Stimulated activated naive B cell treated with anti-CD40 and anti-IgM and Interleukin-4, amounts not matched to agents 10 μg/mL and 1 μg/mL and 100 μg/mL, for 72 hours (primary cell): ENCODE measurements at regions not wholly inside any gene's neighbourhood (a gene's known extent, or its start where the extent isn't known, plus 50 kb on each side); places are given as distances from the start of the nearest gene placed in this dataset.

ENCODE experiments used
- ATAC-seq, 2 donors: fragments of 150-1000 bp; cut with Tn5 transposase; replicated peaks; 2 replicates each; pipeline ENCODE4 v1.10.0; 2021; ENCODE audit warnings: moderate library complexity in 1 of 2
- DNase-seq: peaks from one replicate; pipeline ENCODE4 v3.0.0; 2021
- H3K27ac Mint-ChIP-seq: one replicate; pipeline ENCODE4 v1.8.0; 2022; ENCODE audit warnings: mild to moderate bottlenecking, mixed read lengths
- H3K27me3 Mint-ChIP-seq, 2 donors: one replicate each; pipeline ENCODE4 v1.8.0; 2022; ENCODE audit warnings: mixed read lengths in 2 of 2
- H3K36me3 Mint-ChIP-seq, 2 donors: one replicate each; pipeline ENCODE4 v1.8.0; 2022; ENCODE audit warnings: mixed read lengths in 2 of 2, mild to moderate bottlenecking in 1 of 2
- H3K4me1 Mint-ChIP-seq, 2 donors: one replicate each; pipeline ENCODE4 v1.8.0; 2022; ENCODE audit warnings: mixed read lengths in 2 of 2, mild to moderate bottlenecking in 1 of 2
- H3K4me3 Mint-ChIP-seq, 2 donors: one replicate each; pipeline ENCODE4 v1.8.0; 2022; ENCODE audit warnings: mild to moderate bottlenecking in 2 of 2, mixed read lengths in 2 of 2, moderate library complexity in 1 of 2
- H3K9me3 Mint-ChIP-seq, 2 donors: one replicate each; pipeline ENCODE4 v1.8.0; 2022; ENCODE audit warnings: mixed read lengths in 2 of 2, mild to moderate bottlenecking in 1 of 2

DNA sequence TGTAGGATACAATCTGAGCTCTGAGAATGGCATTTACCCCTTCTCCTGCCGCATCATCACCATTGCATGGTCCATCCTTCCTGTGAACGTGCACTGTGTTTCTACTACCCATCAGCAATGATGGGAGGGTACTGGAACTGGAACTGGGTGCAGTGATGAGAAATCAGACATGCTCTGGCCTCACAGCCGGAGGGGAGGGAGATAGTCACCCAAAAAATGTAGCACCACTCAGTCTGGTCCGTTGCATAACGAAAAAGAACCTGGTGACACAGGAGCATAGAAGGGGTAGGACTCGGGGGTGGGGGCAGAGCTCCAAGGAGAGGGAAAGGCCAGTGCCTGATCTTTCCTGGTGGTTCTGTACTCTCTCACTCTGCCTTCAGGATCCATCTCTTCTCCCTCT, 205.0 kb downstream of the RPLP1 start:
- Mint-ChIP-seq H3K27ac (no peak overlapping the region), H3K4me1 (no peaks in the 10 kb centered on the region), H3K9me3 (no peaks in the 10 kb centered on the region), H3K36me3 (no peaks in the 10 kb centered on the region), H3K27me3 (peaks cover 6 to 22% of the 10 kb centered on the region in 2 donors), H3K4me3 (no peak overlapping the region)
- ATAC-seq (no peak), DNase-seq (no peak)

DNA sequence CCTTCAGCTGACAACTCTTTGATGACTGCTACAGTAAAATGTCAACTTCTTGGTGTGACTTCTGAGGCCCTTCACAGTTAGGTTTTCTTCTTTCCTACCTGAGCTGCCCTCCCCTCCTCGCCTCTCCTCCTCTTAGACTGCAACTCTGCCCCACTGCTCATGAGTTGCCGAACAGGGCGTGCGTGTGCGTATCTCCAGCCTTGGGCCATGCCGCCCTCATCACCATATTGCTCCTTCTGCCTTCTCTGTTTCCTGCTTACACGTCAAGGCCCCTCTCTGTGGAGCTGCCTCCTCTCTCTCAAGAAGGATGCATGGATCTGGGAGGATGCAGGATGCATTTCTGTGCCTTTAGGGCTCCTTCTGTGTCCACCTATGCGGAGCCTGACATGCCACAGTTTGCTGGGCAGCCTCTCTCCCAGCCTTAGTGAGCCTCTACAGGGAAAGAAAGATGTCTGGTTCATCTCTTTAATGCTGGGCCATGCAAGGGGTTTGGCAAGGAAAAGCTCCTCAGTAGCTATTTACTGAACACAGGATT, 205.9 kb downstream of the RPLP1 start:
- Mint-ChIP-seq H3K9me3 (no peaks in the 10 kb centered on the region), H3K4me1 (no peaks in the 10 kb centered on the region), H3K36me3 (no peaks in the 10 kb centered on the region), H3K27me3 (peaks cover 5 to 28% of the 10 kb centered on the region in 2 donors), H3K27ac (no peak overlapping the region), H3K4me3 (no peak overlapping the region)
- DNase-seq (no peak), ATAC-seq (no peak)

DNA sequence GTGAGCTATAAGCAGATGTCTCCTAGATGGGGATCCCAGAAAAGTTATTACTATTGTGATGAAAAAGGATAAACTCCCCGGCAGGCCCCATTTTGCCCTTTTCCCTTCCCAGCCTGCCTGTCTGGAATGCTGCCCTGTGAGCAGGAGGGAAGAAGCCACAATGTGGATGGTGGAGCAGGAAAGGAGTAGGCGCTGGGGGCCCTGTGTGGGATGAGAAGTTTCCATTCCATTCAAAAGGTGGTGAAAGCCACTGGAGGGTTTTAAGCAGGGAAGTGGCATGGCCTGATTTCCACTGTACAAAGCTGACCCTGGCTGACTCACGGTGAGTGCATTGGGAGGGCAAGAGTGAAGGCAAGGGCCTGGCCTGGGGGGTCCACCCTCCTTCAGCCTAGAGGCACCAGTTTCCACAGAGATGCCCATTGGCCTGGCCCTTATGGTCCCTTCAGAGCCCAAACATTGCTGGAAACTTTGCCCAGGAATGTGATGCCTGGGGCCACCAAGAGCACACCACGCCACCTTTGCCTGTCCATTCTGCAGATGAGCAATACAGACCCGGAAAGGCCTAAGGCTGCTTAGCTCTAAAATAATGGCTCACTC, 206.9 kb downstream of the RPLP1 start:
- Mint-ChIP-seq H3K4me3 (no peak overlapping the region), H3K27me3 (peaks cover 5 to 29% of the 10 kb centered on the region in 2 donors), H3K27ac (no peak overlapping the region), H3K4me1 (no peaks in the 10 kb centered on the region), H3K36me3 (no peaks in the 10 kb centered on the region), H3K9me3 (no peaks in the 10 kb centered on the region)
- ATAC-seq (no peak), DNase-seq (no peak)

DNA sequence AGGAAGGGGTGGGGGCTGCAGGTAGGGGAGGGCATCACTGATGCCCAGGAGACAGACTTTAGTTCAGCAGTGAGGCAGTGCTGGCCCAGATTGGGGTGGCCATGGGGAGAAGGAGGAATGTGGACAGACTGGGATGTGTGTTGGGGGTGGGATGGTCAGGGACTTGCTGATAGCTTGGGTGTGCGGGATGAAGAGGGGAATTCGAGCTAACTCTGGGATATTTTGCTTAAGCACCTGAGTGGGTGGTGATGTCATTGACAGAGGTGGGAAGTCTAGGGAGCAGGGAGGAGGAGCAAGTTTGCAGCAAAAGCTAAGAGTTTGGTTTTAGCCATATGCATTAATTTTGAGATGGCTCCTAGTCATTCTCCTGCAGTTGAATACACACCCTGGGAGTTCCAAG, 207.5 kb downstream of the RPLP1 start:
- no peak overlapping the region for H3K4me3 Mint-ChIP-seq
- H3K36me3 Mint-ChIP-seq = no peaks in the 10 kb centered on the region
- H3K27ac Mint-ChIP-seq = no peak overlapping the region
- H3K9me3 Mint-ChIP-seq = no peaks in the 10 kb centered on the region
- ATAC-seq (no peak), DNase-seq (no peak)
- H3K4me1 Mint-ChIP-seq = peaks cover 0 to under 1% of the 10 kb centered on the region in 2 donors
- H3K27me3 Mint-ChIP-seq = peaks cover 5 to 29% of the 10 kb centered on the region in 2 donors

DNA sequence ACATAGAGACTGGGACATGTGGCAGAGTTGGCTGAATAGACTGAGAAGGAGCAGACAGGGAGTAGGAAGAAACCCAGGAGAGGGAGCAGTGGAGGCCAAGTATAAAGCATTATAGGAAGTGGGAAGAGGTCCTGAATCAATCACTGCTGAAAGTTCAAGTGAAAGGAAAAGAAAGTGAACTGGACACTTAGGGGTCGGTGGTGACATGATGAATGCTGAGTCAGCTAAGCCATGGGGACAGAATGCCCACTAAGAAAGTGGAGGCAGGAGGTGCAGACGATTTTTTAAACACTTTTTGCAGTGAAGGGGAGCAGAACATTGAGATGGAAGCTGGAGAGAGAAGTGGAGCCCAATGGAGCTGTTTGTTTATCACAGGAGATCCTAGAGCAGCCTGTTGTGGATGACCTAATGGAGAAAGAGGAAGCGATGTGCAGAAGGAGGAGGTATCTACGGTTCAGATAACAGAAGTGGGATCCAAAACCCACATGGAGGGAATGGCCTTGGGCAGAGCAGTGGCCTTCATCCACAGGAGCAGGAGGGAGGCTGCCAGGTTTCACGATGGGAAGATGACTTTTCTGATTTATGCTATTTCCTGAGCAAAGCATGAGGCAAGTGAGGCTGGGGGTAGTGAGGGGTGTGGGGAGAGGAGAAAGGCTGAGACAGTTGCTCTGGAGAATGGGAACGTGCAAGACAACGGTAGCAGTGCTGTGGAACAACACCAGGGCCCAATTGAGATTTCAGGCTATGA, 208.2 kb downstream of the RPLP1 start:
- Mint-ChIP-seq H3K27me3 (peaks cover 0 to 29% of the 10 kb centered on the region in 2 donors), H3K9me3 (no peaks in the 10 kb centered on the region), H3K27ac (no peak overlapping the region), H3K4me1 (peaks cover 5 to 7% of the 10 kb centered on the region in 2 donors), H3K4me3 (no peak overlapping the region), H3K36me3 (no peaks in the 10 kb centered on the region)
- ATAC-seq (no peak), DNase-seq (no peak)

DNA sequence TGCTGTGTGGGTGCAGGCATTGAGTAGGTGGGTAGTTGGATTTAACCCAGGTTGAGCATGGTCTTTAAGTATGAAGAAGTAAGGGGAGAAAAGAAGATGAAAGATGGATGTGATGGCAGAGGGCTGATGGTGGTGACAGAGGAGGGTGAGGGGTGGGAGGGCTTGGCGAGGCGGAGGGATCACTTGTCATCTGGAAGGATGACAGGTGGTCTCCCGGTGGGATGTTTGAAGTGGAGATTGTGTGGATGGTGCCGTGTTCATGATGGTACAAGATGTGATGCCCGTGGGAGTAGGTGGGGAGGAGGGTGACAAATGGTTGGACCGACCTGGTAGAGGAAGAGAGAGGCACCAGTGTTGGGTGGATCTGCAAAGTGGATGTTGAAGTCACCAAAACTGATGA, 208.8 kb downstream of the RPLP1 start:
- no peak for DNase-seq
- no peaks in the 10 kb centered on the region for H3K9me3 Mint-ChIP-seq
- H3K4me1 Mint-ChIP-seq = peaks cover 10 to 13% of the 10 kb centered on the region in 2 donors
- no peaks in the 10 kb centered on the region for H3K36me3 Mint-ChIP-seq
- H3K27ac Mint-ChIP-seq = no peak overlapping the region
- H3K27me3 Mint-ChIP-seq = peaks cover 0 to 29% of the 10 kb centered on the region in 2 donors
- no peak overlapping the region for H3K4me3 Mint-ChIP-seq
- no peak for ATAC-seq

DNA sequence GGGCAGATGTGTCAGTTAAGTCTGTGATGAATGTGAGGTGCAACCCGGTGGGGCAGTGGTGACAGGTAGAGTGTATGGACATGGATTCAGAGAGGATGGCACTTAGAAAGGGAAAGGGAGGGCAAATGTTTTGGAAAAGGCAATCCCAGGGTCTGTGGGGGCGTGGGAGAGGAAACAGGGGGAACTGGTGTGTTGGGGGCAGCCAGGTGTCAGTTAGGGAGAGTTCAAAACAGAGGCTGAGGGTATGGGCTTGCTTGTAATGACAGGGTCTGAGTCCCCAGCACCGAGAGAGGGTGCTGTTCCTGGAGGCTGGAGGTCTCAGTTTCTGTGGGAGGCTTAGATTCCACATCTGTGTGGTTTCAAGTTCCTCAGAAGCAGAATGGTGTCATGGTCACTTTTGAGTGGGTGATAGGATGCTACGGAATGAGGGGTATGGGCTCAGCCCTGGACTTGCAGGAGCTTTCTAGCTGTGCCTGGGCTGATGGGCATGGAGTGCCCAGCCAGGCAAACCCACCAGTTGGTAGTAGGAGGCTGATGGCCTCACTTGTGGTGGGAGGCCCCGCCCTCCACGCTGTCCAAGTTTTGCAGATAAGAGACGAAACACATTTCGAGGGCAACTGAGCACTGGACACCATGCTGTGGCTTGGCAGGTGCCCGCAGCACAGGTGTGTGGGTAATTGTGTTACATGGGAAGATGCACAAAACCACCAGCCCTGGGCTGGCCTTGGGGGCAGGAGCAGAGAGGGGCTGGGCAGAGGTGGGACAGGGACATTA, 209.4 kb downstream of the RPLP1 start:
- Mint-ChIP-seq H3K9me3 (no peaks in the 10 kb centered on the region), H3K27me3 (peaks cover 0 to 24% of the 10 kb centered on the region in 2 donors), H3K4me3 (no peak overlapping the region), H3K27ac (no peak overlapping the region), H3K4me1 (peaks cover 13 to 19% of the 10 kb centered on the region in 2 donors), H3K36me3 (no peaks in the 10 kb centered on the region)
- ATAC-seq (no peak), DNase-seq (no peak)

DNA sequence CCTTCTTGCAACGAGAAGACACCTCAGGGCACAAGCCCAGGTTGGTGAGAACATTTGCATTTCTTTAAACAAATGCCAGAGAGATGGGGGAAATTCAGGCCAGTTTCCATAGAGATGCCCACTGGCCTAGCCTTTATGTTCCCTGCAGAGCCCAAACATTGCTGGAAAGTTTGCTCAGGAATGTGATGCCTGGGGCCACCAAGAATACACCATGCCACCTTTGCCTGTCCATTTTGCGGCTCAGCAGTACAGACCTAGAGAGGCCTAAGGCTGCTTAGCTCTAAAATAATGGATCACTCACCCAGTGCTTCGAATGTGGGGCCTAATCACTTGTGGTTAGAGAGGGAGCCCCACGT, 210.0 kb downstream of the RPLP1 start:
- peaks cover 0 to 18% of the 10 kb centered on the region in 2 donors for H3K27me3 Mint-ChIP-seq
- H3K4me3 Mint-ChIP-seq = no peak overlapping the region
- DNase-seq (no peak), ATAC-seq (no peak)
- H3K9me3 Mint-ChIP-seq = no peaks in the 10 kb centered on the region
- peaks cover 14 to 25% of the 10 kb centered on the region in 2 donors for H3K4me1 Mint-ChIP-seq
- H3K36me3 Mint-ChIP-seq = no peaks in the 10 kb centered on the region
- no peak overlapping the region for H3K27ac Mint-ChIP-seq

DNA sequence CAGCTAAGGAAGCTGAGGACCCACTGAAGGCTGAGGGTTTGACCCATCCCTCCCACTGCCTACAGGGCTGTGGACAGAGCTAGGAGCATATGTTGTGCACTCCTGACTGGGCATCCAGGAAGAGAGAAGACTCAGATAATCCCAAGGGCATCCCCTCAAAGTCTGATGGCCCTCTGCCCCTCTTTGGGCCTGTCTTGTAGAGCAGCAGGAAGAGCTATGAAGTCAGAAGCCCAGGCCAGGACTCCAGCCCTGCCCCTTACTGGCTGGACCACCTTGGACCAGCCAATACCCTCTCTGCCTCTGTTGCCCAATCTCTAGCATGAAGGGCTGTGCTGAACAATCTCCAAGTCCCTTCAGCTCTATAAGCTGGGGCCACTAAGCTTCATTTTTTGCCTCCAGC, 210.8 kb downstream of the RPLP1 start:
- Mint-ChIP-seq H3K4me3 (no peak overlapping the region), H3K27ac (no peak overlapping the region)
- DNase-seq = no peak

DNA sequence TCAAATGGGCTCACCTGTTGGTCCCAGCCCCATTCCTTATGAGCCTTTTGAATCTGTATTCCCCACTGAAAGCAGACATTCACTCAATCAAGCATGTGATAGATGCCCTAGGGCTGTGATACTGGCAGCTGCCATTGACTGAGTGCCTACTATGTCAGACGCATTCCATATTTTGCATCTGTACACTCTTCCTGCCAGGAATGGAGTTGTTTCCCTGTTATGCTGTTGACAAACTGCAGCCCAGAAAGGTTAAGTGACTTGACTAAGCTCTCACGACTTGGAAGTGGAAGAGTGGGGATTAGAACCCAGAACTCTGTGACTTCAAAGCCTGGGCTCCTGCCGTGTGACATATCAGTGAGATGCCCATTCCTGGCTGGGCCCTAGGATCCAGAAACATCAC, 211.4 kb downstream of the RPLP1 start:
- H3K27ac Mint-ChIP-seq = no peak overlapping the region
- H3K27me3 Mint-ChIP-seq = peaks cover 0 to 12% of the 10 kb centered on the region in 2 donors
- no peak for DNase-seq
- no peaks in the 10 kb centered on the region for H3K36me3 Mint-ChIP-seq
- no peaks in the 10 kb centered on the region for H3K9me3 Mint-ChIP-seq
- ATAC-seq = no peak
- H3K4me3 Mint-ChIP-seq = no peak overlapping the region
- peaks cover 27 to 38% of the 10 kb centered on the region in 2 donors for H3K4me1 Mint-ChIP-seq

More for the DNA sequence above, 210.8 kb downstream of the RPLP1 start:
- H3K4me1 Mint-ChIP-seq = peaks cover 22 to 33% of the 10 kb centered on the region in 2 donors
- H3K9me3 Mint-ChIP-seq = no peaks in the 10 kb centered on the region
- no peaks in the 10 kb centered on the region for H3K36me3 Mint-ChIP-seq
- ATAC-seq = no peak
- H3K27me3 Mint-ChIP-seq = peaks cover 0 to 15% of the 10 kb centered on the region in 2 donors

DNA sequence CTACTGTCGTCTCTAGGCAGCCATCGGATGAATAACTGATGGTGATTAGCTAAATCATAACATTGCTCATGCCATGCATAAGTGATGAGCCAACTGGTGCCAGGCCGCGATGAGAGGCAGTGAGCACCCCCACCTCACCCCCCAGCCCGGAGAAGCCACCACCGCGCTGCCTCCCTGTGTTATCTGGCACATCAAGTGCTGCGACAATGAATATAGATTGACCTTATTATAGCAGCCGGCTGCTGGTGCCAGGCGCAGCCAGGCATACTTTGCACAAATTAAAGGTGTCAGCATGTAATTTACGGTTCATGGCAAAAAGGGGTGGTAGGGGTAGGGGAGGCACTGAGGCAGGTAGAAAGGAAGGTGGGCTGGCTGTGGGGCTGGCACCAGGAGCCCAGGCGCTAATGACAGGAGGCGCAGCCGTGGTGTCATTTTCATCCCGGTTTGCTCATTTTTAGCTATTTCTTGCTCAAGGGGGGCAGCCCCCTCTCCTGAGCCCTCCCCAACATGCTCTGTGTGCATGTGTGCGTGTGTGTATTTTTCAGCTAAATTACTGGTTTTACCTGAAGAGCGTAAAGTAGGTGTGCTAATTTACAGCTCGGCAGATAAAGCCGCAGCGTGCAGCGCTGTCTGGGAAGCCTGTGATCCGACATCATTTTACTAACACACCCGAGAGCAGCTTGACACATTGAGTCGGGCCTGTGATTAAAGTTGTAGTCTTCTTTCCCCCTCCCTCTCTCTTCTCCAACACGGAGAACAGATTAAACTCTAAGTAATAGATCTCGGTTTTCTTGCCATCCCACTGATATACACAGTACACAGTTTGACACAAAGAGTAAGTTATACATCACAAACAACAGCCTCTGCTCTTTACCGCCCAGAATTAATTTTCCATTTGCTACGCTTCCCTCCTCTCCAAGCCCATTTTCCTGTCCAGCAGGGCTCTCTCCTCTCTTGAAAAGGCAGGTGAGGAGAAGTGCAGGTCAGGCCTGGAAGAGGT, 212.3 kb downstream of the RPLP1 start:
- H3K36me3 Mint-ChIP-seq = no peaks in the 10 kb centered on the region
- H3K27ac Mint-ChIP-seq = no peak overlapping the region
- H3K4me3 Mint-ChIP-seq = no peak overlapping the region
- no peaks in the 10 kb centered on the region for H3K9me3 Mint-ChIP-seq
- ATAC-seq (no peak), DNase-seq (no peak)
- H3K27me3 Mint-ChIP-seq = peaks cover 0 to 12% of the 10 kb centered on the region in 2 donors
- H3K4me1 Mint-ChIP-seq = peaks cover 34 to 47% of the 10 kb centered on the region in 2 donors

DNA sequence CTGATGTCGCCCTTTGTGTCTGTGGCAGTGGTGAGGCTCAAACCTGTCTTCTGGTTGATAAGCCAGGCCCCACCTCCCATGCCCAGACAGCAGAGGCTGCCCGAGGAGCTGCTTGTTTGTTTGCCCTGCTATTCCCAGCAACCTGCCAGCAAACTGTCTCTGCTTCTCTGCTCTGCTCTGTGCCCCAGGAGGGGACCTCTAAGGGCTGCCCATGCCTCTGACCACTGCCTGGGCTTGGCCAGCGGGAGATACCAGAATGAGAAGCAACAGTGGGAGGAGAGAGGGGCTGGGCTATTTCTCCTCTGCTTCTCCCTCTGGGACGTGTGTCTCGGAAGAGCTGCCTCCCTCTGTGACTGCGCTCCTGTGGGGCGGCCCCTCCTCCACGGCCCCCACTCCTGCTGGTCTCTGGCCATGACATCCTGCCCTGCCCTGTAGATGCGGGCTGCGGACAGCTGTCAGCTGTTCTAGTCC, 213.1 kb downstream of the RPLP1 start:
- H3K4me1 Mint-ChIP-seq = peaks cover 36 to 53% of the 10 kb centered on the region in 2 donors
- H3K27me3 Mint-ChIP-seq = peaks cover 0 to 12% of the 10 kb centered on the region in 2 donors
- no peak for ATAC-seq
- no peak overlapping the region for H3K4me3 Mint-ChIP-seq
- no peaks in the 10 kb centered on the region for H3K9me3 Mint-ChIP-seq
- peak overlapping the region; percentile 57 for H3K27ac Mint-ChIP-seq
- H3K36me3 Mint-ChIP-seq = no peaks in the 10 kb centered on the region
- no peak for DNase-seq

DNA sequence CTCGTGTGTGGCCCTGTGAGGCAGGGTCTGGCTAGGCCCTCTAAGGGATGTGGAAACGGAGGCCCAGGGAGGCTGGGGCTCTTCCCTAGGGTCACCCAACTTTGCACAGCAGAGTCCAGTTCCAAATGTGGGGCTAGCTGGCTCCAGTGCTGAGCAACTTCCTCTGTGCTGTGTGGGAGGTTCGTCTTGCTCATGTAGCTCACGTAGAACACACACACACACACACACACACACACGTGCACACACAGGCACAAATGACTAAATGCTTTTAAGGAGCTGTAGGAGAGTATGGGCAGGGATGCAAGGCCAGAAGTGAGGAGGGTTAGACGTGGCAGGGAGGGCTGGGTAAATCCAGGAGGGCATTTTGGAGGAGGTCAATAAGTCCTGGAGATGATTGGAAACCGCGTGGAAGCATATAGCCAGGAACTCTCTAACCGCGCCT, 213.8 kb downstream of the RPLP1 start:
- peak overlapping the region; percentile 63 for H3K27ac Mint-ChIP-seq
- peaks cover 36 to 53% of the 10 kb centered on the region in 2 donors for H3K4me1 Mint-ChIP-seq
- H3K9me3 Mint-ChIP-seq = no peaks in the 10 kb centered on the region
- ATAC-seq (peak; percentile 36 to 41), DNase-seq (peak; percentile 28)
- peaks cover 2 to 13% of the 10 kb centered on the region in 2 donors for H3K27me3 Mint-ChIP-seq
- peak overlapping the region; percentile 40 to 54 for H3K4me3 Mint-ChIP-seq
- no peaks in the 10 kb centered on the region for H3K36me3 Mint-ChIP-seq
